ENCODE measurements at regions not wholly inside any gene's neighbourhood (a gene's known extent, or its start where the extent isn't known, plus 50 kb on each side); places are given as distances from the start of the nearest gene placed in this dataset.
"Not testable (repeated sequence)": the region's sequence is repeated elsewhere in the genome, so short reads cannot be mapped to it uniquely, and the experiment has no call there.

DNA sequence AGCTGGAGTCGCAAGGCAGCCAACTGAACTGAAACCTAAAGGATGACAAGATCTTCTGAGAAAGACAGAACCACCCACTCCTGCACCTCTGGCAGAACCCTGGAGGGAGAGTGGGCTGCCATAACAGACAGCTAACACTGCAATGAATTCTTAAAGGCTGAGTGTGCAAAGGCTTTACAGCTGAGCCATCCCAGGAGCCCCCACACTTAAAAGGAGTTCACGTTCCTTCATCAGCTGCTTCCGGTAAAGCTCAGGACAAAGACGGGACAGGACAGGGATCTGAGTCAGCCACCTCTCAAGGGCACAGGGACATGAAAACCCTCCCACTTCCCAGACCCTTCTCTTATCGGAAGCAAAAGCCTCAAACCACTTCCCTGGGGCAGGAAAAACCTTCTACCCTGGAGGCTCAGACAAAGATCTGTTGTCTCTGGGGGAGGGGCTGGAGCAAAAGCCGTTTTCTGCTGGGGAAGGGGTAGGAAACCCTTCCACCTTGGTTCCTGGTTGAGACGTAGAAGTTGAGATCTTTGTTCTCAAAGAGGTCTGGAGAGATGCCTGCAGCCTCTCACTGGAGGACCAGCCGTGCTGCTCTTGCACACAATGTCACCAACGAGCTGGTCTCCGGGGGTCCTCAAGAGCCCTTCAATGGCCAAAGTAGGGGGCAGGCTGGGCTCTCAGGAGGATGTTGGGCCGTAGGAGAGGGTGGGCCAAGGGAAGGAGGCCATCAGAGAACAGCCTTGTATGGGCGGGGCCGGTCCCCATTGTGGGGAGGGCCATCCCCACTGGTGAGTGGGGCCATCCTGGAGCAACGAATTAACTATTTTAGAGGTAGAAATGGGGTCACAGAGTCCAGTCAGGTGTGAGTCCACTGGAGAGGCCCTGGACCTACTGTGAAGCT lies 452.4 kb downstream of the PTPRU start:
- peak in 1 of 3 donors; percentile 70 for DNase-seq

DNA sequence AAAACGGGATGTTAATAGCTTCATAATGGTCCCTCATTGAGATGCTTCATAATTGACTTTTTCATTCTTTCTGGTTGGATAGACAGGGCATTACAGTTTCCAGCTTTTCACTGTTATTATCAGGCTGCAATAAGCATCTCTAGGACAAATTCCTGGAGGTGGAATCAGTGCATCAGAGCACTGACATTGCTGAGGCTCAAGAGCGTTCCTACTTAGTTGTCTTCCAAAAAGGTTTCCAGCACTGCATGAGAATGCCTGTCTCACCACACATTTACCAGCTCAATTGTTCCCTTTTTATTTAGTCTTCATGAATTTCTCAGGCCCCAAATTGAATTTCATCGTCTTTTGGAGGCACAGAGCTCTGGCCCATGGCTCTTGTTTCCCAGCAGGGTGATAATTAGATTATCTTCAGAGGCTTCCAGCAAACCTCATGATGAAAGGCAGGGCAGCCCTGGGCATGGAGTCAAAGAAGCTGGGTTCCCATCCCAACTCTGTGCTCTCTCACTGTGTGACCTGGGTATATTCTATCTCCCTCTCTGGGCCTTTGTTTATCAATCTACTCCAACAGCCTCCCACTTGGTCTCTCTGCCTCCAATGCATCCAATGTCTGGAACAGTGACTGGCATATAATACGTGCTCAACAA lies 451.4 kb downstream of the PTPRU start:
- DNase-seq = no peak

DNA sequence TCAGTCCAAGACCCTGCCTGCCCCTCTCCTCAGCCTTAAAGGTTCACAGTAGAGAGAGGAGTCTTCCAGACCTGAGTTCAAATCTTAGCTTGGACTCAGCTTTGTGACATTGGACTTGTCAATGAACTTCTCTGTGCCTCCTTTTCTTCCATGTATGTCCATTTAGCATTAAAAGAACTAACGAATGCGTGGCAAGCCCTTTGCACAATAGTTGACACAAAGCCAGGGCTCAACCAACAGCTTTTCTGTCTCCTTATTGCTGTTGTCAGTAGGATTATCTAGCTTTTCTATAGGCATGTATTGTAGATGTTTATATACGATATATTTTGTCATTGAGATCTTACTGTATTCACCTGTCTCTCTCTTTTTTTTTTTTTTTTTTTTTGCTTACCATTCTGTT lies 450.8 kb downstream of the PTPRU start:
- no peak for DNase-seq

DNA sequence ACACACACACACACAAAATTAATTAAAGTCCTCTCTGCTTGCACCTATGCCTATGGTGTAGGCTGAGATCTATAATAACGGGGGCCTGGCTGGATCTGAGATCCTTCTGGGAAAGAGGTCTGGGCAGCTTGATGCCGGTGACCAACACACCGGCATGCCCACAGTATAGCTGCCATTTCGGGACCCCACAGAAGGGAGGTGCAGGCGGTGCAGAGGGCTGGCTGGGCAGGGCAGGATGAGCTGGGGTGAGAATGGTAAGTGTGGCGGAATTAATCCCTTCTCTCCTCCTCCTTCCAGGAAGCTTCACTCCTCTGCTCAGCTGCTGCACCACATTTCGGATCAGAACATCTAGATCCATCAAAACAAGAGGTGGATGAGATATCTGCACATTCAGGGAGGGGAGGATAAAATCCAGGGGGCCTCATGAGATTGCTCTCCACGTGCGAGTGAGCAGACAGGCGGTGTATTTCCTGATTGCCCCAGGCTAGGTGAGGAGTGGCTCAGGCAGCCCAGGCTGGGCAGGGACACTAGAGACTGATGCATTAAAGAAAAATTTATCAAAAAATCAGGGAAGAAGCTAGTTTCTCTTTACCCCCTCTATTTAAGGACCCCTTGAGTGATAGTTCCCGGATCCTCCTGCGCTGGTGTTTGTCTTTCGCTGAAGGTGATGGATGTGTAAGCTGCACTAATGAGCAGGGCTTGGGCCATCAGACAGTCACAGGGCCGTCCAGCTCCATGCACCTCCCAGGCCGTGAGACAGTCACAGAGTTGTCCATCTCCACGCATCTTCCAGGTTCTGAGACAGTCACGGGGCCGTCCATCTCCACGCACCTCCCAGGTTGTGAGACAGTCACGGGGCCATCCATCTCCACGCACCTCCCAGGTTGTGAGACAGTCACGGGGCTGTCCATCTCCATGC lies 449.9 kb downstream of the PTPRU start:
- no peak for DNase-seq

DNA sequence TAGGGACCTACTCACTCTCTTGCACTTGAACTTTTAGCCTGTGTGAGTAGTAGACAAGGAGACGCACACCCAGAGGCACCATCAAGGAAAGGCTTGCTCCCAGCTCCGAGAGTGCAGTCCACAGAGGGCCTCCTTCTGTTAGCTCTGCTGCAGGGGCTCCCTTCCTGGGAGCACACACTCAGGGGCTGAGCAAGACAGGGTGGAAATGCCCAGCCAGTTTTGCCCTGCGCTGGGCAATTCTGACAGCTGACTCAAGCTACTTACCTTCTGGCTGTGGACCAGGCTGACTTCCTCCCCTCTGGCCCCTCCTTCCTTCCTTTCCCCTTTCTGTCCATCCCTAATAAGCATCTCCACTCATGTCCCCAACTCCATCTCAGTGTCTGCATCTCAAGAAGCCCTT lies 449.1 kb downstream of the PTPRU start:
- no peak for DNase-seq

DNA sequence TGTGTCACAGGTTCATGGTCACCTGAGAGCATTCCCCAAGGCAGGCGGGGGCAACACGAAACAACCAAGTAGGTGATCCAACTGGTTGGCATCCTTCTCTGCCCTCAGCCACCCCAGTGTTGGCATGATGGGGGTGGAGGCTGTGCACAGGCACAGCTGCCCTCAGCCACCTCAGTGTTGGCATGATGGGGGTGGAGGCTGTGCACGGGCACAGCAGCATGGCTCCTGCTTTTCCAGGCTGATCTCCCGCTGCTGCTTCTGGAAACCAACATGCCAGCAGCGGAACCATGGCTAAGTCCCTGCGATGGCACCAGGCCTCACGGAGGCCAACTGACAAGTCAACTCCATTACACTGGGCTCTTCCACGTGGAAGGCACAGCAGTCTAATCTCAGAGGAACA lies 447.8 kb downstream of the PTPRU start:
- no peak for DNase-seq

DNA sequence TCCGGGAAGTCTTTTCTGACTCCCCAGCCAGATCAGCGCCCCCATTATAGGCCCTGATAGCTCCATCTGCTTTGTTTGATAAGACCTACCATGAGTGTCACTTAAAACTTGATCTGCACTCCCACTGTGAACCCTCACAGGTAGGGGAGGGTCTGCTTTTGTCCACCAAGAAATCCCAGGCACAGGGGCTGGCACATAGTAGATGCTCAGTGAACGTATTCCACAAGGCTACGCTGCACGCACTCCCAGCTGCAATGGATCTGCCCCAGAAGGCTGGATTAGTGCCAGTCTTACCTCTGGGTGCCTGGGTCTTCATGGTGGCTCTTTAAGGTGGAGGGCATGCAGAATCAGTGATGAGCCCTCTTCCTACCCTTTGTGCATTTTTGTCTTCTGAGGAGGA lies 447.1 kb downstream of the PTPRU start:
- no peak for DNase-seq

DNA sequence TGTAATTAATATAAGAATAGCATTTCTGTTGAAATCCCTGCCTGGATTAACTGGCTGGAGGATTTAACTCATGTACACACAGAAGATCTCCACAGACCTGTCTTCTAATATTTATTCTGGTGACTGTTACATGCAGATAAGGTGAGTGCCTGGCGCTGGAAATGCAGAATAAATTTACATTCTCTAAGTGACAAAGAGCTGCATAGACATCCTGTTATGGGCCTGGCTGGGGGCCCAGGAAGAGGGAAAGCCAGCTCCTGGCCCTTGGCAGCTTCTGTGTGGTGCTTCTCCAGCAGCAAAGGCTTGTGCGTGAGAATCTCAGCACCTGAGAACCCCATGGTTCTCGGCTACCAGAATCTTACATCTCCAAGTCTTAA lies 446.6 kb downstream of the PTPRU start:
- peak in 1 of 3 donors; percentile 28 for DNase-seq

DNA sequence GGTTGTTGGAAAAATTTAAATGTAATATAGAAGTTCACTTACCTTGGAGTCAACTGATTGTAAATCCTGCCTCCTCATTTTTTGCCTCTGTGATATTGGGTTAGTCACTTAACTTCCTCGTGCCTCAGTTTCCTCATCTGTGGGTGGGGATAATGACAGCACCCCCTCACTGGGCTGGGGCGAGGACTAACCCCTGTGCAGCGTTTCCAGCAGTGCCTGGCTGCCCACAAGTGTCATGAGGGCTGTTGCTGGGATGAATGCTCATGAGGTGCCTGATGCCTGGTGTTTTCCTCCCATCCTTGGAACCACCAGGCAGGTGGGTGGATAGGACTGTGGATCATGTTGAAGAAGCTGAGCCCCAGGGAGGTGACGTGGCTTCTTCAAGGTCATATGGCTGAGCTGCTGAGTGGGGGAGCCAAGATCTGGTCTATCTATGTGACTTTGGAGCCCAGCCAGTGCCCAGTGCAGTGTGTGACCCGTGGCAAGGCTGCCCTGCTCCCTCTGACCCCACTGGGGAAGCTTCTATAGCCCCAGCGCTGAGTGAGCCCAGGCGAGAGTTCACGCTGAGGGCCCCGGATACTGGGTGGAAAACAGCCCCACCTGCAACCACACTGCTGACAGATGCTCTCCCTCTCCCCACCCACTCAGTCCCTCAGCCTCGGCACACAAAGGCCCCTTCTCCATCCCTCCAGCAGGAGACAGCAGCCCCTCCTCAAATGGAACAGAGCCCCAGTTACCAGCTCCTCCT lies 446.0 kb downstream of the PTPRU start:
- no peak for DNase-seq

DNA sequence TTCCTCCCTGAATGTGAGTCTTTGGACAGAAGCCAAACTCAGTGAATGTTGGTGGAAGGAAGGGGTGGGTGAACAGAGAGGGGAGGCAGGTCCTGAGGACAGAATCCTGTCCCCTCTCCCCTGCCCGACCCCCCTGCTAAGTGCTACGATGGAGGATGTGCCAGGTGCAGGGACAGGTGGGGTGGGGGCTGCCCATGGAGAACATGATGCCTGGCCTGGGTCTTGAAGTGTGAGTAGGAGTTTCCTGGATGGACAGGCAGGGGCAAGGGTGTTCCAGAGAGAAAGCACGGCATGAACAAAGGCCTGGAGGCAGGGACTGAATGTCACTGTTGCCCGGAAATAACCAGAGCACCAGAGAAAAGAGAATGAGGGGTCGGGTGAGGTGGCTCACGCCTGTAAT lies 445.1 kb downstream of the PTPRU start:
- DNase-seq = not testable (repeated sequence)

DNA sequence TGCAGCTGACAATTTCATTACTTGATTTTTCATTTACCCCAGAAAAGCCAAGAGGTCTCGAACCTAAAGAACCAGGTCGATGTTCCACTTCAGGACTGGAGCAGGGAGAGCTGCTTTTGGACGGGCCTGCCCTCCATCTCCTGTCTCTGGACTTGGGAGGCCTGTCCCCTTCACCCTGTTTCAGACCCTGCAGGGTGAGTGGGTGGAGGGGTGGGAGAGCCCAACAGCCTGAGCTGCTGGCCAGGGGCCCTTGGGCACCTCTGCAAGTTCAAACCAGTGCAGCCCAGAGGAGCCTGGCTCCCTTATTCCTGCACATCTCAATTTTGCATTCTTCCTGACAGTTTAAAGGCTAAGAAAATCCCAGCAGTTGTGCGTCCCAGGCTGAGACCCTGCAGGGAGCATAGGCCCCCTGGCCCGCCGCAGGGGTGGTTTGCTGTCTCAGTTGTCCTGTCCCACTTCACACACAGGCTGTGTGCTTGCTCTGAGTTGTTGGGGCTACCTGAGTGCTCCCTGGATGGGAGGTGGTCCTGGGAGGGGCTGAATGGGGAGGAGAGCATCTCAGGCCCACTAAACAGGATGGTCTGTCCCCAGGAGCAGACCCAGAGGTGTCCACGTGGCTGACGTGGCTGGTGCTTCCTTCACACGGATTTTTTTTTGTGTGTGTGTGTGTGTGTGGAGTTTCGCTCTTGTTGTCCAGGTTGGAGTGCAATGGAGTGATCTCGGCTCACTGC lies 443.7 kb downstream of the PTPRU start:
- DNase-seq = no peak

DNA sequence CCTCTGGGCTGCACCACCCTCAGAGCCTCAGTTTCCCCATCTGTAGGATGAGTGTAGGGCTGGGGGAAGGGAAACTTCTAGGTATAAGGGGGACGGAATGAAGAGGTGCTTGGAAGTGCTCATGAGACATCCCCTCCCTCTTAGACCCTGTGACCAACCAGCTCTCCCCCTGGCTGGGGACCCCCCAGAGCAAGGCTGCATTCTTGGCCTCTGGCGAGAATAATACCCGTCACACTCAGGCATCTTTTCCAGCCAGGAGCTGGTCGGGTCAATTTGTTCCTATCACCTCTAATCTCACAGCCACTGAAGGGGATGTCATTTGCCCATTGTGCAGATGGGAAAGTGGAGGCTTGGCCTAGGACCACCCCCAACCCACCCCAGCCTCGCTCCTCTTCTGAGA lies 443.0 kb downstream of the PTPRU start:
- no peak for DNase-seq

DNA sequence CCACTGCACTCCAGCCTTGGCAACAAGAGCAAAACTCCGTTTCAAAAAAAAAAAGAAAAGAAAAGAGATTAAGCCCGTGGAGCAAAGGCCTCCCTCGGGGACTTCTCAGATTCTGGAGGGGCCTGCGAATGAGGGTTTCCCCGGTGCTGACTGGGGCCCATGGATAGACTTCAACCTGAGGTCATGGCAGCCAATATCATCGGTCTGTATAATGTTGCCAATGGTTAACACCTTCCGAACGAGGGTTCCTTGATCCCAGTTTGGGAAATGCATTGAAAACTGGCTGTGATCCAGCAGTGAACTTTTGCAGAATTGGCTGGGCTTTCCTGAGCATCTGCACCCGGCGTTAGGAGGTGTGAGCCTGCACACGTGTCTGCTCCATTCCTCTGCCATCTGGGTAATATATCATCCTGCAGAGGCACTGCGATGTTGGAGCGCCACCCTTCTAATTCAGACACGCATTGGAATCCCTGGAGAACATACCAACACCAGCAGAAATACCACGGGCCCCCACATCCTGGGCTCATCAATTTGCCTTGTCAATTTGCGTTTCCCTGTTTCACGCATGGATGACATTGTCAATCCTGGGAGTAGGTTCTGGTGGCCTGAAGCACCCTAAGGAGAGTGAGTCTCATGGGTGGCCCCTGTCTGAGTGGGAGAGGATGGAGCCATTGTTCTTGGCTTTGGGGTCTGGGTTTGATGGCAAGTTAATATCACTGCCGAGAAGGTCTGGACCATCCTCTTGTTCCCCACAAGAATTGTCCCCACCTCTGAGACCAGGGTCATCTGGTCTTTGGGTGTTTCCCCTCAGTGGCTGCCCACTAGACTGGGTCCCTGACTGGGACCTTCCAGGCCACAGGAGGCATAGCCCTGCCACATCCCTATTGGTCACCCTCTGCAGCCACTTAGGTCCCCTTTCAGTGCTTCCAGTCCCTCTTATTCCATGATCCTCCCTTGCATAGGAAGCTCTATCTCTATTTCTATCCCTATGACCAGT lies 441.0 kb downstream of the PTPRU start:
- peak in 2 of 3 donors; percentile 20 to 39 for DNase-seq

DNA sequence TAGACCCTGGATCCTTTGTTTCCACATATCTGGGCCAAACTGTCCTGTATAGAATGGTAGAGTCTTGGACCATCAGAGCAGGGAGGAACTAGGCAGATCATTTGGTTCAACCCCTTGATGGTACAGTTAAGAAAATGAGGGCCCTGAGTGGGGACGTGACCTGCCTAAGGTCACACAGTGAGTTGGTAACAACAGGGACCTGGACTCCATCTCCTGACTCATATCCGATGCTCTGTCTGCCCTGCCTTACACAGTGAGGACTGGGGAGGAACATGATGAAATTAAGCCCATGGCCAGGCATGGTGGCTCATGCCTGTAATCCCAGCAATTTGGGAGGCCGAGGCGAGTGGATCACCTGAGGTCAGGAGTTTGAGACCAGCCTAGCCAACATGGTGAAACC lies 440.2 kb downstream of the PTPRU start:
- no peak for DNase-seq

DNA sequence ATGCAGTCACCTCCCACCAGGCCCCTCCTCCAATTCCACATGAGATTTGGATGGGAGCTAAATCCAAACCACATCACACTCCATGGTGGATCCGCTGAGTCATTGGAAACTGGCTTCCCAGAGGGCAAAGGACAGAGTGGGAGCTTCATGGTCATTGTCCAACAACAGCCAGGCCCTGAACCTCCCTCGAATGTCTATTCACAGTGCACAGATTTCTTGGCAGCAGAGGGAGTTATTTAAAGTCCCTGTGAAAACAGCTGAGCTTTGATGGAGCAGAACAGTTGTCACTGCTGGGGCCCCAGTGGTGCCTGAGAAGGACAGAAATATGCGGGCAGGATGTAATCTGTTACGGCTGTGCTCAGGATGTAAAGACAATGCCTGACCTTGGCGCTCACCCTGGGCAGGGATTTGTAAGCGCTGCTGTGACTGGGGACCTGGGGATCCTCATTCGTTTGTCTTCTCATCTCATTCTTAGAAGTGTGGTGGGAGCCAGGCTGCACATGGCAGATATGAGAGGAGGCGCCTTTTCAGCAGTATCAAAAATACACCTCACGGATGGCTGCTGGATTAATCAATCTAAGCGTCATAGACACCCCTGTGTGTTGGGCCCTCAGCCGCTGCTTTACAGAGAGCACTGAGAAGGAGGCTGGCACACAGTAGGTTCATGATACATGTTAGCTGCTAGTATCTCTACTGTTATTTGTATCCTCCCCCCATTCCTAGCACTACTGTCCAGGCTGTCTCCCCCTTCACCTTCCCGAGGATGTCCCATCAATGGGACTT lies 439.4 kb downstream of the PTPRU start:
- DNase-seq = peak; percentile 74 to 83 (median 76)

DNA sequence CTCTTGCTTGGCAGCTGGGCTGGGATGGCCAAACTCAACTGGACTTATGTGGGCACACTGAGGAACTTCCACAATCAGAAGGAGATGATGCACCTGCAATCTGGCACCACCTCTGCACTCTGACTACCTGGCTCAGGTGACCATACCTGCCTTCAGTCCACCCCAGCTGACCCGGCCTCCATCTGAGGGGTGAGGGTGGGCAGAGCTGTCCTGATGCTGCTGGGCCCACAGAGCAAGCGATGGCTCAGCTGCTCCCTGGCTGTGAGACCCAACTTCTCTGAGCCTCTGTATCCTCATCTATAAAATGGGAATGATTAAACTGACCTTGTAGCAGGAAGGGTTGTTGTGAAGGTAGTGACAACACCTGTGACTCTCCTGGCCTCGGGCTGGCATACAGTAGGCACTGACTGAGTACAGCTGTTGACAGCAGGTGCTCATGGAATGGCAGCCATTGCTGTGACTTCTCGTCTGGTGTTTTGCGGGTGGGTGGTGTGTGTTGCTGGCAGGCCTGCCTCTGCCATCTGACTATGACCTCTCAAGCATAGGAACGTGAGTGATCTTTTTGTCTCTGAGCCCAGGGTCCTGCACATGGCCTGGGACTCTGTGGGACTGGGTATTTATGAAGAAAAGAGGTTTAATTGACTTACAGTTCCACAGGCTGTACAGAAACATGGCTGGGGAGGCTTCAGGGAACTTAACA lies 438.5 kb downstream of the PTPRU start:
- DNase-seq = no peak

DNA sequence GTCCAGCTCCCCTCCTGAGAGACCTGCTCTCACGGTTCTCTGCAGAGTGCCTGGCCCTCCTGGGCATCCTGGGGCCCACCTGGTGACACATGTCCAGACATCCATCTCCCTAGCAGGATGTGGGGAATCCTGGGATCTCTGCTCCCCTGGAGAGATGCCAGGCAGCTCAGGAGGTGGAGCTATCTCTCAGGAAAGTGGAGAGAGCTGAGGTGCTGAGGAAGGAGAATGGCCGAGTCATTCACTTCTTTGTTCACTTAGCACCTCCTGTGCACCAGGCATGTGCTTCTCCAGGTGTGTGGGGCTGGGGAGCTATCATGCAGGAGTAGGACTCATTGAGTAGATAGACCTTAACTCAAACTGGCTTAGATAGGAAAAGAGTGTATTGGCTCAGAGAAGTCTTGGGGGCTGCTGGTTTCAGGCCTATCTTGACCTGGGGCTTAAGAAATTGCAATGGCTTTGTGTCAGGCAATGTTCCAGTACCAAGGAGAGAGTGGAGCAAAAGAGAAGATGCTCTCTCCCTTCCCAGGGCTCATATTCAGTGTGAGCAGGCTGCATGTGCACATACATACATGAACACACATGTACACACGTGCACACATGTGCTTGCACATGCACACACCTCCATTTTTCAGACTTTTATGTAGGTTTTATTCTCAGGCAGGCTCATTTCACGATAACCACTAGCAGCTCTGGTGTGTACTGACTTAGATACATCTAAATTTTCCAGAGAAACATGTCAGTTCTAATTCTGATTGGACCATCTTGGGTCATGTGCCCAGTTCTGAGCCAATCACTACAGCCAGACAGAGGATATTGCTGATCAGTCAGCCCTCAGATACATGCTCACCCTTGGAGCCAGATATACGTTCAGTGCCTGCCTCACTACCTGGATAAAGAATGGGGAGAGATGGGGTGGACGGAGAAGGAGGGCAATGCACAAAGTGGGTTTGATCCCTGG lies 437.6 kb downstream of the PTPRU start:
- no peak for DNase-seq
